GM21360 (cell line): ENCODE measurements at regions not wholly inside any gene's neighbourhood (a gene's known extent, or its start where the extent isn't known, plus 50 kb on each side); places are given as distances from the start of the nearest gene placed in this dataset.
"Not testable (repeated sequence)": the region's sequence is repeated elsewhere in the genome, so short reads cannot be mapped to it uniquely, and the experiment has no call there.

Experiments
- ATAC-seq: cut with Tn5 transposase; IDR thresholded peaks from one replicate; pipeline ENCODE4 v1.9.1; 2021; ENCODE audit warnings: mild to moderate bottlenecking, moderate library complexity; ENCODE audit not compliant: unreplicated experiment

GRCh38 chr5:89869346-89869745 lies 540.2 kb downstream of the CETN3 start:
- ATAC-seq = no peak

- ATAC-seq = no peak
Observed at GRCh38 chr5:89866410-89866809, 543.1 kb downstream of the CETN3 start.

- ATAC-seq = no peak
Observed at GRCh38 chr5:89864941-89865340, 544.6 kb downstream of the CETN3 start.

DNA sequence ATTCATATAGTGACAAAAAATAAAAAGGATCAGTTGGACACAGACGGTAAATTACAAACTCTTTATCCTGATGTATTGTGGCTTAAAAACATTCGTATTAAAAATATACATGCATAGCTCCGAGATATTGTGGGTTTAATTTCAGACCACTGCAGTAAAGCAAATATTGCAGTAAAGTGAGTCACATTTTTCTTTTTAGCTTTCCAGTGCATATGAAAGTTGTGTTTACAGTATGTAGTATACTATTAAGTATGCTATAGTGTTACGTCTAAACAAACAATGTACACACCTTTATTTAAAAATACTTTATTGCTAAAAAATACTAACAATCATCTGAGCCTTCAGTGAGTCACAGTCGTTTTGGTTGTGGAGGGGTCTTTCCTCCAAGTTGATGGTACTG lies 551.8 kb downstream of the CETN3 start:
- ATAC-seq = no peak

- ATAC-seq = no peak
Observed at GRCh38 chr5:89855417-89855816, 554.1 kb downstream of the CETN3 start.

DNA sequence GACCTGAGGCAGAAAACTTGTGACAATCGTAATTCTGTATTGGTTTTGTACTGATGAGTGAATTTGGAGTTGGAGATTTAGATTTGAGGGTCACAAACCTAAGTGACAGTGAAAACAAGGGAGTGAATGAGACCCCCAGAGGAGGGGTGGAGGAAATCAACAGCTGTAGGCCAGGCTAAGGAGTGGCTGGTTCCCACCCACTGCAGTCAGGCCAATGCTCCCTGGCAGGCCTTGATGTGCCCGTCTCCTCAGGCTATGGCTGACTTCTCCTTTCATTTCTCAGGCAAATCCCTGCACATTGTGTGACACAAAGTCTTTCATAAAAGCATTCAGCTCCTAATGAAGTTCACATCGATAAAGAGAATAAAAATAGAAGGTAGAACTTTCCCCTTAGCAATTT lies 557.6 kb downstream of the CETN3 start:
- no peak for ATAC-seq

GRCh38 chr5:89850513-89850865 lies 559.1 kb downstream of the CETN3 start:
- ATAC-seq = no peak

DNA sequence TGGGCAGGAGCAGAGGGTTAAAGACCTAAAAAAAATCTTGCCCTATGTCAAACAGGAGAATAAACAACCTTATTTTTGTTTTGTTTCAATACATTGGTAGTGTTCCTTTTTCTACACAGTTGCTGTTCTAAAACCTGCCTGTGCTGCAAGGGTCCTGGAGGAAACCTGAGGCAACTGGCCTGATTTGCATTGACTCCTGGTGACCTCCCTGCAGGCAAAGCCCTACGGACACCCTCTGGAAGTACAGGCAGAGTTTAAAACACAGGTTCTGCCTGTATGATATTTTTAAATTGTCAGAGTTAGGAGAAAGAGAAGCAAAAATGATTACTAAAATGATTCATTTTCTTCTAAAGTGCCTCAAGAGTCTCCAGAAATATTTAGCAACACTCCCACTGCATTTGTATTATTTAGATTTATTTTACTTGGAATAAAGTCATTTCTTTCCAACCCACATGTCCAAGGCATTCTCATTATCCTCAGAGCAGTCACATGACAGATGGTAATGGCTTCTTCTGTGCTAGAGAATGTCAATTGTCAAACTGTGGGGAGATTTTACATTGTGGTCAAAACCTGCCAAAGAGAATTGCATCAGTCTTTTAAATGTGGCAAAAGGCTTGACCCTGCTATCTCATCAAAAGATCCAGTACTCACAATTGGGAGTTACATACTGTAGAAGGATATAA lies 559.6 kb downstream of the CETN3 start:
- ATAC-seq = no peak

- ATAC-seq = no peak
Observed at GRCh38 chr5:89847743-89848142, 561.8 kb downstream of the CETN3 start.

DNA sequence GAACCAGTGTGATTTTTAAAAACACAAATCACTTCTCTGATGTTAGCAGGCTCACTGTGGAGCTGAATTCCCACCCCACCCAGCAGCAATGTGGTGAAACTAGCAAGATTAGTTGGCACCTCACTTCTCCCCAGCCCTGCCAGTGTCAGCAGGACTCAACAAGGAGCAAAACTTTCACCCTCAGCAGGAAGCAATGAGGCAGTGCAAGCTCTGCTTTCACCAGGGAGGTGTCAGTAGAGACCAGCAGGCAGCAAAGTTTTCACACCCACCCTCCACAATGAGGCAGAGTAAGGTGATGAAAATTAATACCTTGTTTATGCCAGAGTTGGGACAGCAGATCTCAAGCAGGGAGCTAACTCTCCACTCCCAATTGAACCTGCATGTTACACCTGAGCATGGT lies 565.0 kb downstream of the CETN3 start:
- ATAC-seq = no peak

GRCh38 chr5:89842531-89842930 lies 567.0 kb downstream of the CETN3 start:
- no peak for ATAC-seq

- no peak for ATAC-seq
Observed at GRCh38 chr5:89840906-89841305, 568.6 kb downstream of the CETN3 start.

DNA sequence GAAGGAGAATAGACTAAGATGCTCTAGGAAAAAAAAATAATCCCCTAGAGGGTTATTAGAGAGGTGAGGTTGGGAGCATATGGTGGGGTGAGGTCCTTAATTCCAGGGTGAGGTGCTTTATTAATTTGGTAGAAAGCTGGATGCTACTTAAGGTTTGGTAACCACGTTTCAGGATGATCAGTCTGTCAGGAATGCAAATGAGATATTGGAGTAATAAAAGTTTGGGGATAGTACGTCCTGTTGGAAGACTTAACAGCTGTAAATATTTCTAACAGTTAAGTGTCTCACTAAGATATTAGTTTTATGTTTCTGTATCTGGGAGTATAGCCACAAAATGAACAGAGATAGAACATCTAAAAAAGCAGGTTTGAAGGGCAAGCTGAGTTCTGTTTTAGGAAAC lies 578.9 kb downstream of the CETN3 start:
- no peak for ATAC-seq

- no peak for ATAC-seq
Observed at GRCh38 chr5:89827960-89828359, 581.6 kb downstream of the CETN3 start.

GRCh38 chr5:89827359-89827758 lies 582.2 kb downstream of the CETN3 start:
- ATAC-seq = no peak

DNA sequence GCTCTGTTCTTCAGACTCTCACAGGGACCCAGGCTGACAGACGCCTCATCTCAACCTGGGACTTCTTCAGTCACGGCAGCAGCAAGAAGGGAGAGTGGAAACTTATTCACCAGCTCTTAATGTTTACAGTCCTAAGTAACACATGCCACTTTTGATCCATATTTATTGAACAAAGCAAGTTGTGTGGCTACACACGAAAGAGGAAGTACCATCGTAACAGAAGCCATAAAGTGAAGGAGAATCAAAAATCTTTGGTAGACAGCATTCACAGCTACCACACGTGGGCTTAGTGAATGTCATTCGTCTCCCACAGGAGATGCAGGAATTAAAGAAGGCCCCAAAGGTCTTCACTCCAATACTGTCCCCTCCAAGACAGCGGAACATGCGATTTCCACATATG lies 582.6 kb downstream of the CETN3 start:
- ATAC-seq = no peak

DNA sequence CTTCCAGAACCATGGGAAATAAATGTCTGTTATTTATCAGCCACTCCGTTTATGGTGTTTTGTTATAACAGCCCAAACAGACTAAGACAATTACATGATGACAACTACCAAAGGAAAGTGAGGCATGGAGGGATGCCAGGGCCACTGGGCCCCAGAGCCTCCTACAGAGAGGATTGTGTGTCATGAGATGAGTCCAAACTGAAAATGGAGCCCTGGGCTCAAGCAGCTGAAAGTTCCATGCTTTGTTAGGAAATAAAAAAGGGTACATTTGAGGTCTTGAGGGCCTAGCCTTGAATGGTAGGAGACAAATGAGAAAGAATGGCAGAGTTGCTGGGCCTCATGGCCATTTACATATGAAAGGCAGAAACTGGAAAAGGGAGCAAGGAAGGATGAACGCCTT lies 586.5 kb downstream of the CETN3 start:
- no peak for ATAC-seq

DNA sequence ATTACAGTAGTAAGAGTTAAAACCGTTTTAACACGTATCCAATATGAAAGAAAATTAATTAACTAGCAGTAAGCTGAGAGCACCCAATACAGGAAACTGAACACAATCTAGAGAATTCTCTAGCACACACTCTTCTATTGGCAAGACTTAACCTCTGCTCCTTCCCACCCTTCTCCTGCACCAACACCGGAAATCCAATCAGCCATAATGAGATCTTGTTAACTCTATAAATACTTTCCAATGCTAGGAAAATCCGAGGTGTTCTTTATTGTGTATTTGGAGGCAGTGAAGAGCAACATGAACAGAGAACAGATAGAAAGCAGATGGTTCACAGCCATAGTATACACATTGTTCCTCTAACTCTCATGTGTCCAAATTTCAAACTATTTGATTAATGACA lies 591.7 kb downstream of the CETN3 start:
- ATAC-seq = no peak

DNA sequence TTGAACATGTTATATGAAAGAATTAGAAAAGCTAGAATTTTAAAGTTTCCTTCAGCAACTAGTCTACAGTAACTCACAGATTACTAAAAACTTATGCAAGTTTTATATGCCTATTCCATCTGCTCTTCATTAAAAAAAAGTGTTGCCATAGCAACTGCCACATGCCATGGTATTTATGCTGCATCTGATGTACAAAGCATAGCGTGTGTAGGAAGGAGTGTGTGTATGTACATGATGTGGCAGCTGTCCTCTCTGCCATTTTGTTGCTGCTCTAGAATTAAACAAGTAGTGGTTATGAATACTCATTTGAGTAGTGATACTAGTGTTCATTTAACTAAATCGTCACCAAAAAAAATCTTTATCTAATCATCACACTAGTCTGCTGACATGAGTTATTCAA lies 593.5 kb downstream of the CETN3 start:
- ATAC-seq = no peak

DNA sequence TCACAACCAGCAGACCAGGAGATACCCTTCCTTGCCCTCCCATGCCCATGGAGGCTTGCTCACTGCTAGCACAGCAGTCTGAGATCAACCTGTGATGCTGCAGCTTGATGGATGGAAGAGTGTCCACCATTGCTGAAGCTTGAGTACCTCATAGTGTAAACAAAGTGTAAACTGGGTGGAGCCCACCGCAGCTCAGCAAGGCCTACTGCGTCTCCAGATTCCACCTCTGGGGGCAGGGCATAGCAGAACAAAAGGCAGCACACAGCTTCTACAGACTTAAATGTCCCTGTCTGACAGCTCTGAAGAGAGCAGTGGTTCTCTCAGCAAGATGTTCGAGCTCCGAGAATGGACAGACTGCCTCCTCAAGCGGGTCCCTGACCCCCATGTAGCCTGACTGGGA lies 608.8 kb downstream of the CETN3 start:
- not testable (repeated sequence) for ATAC-seq

GRCh38 chr5:89794504-89794903 lies 615.1 kb downstream of the CETN3 start:
- ATAC-seq = not testable (repeated sequence)

DNA sequence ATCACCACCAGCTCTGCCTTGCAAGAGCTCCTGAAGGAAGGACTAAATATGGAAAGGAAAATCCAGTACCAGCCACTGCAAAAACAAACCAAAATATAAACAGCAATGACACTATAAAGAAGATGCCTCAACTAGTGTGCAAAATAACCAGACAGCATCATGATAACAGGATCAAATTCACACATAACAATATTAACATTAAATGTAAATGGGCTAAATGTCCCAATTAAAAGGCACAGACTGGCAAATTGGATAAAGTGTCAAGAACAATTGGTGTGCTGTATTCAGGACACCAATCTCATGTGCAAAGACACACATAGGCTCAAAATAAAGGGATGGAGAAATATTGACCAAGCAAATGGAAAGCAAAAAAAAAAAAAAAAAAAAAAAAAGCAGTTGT lies 629.8 kb downstream of the CETN3 start:
- not testable (repeated sequence) for ATAC-seq

DNA sequence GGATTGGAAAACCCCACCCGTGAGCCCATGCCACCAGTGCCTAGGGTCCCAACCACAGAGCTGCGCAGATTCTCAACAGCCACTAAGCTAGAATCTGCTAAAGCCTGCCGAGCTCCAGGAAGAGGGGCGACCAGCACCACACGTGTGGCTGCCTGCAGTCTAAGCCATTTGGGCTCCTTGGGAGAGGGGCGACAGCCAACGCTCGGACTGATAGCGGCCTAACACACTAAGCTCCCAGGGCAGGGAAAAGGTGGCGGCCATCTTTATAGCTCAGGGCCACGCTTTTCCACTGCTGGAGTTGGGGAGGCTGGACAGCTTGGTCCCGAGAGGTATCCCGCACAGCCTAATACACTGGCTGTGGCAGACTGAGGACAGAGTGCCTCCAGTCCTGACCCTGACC lies 631.8 kb downstream of the CETN3 start:
- no peak for ATAC-seq
